ENCODE measurements at regions not wholly inside any gene's neighbourhood (a gene's known extent, or its start where the extent isn't known, plus 50 kb on each side); places are given as distances from the start of the nearest gene placed in this dataset.

DNA sequence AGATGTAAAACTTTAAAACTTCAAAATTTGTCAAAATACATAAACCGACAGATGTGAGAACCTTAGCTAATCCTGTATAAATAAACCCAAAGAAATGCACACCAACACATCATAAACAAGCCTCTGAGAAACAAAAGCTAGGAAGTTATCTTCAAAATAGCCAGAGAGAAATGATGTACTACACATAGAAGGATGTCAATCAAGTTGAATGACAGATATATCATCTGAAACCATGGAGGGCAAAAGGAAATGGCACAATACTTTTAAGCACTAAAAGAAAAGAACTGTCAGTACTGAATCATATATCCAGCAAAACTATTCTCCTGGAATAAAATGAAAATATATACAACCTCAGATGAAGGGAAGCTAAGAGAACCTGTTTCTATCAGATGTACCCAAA is 595.1 kb upstream of the PTGER4 start:
- no peak overlapping the region for H3K4me3 ChIP-seq (ENCODE audit: low read depth, low read length)
- H3K27ac ChIP-seq: no peak overlapping the region
- H3K79me2 ChIP-seq: no peaks in the 10 kb centered on the region
- H3K36me3 ChIP-seq (ENCODE audit: control insufficient read depth, insufficient read depth, low read length): no peaks in the 10 kb centered on the region
- no peaks in the 10 kb centered on the region for H3K9me3 ChIP-seq (ENCODE audit: control insufficient read depth, low read length)
- H3K27me3 ChIP-seq (ENCODE audit: control insufficient read depth, insufficient read depth, low read length): no peaks in the 10 kb centered on the region
- H3K4me2 ChIP-seq (ENCODE audit: low read length): no peak overlapping the region
- no peak overlapping the region for H2AFZ ChIP-seq
- no peak for TF ChIP-seq CTCF (IDR thresholded peaks at IDR 0.05)
- H3K9ac ChIP-seq: no peak overlapping the region
- H3K4me1 ChIP-seq: no peaks in the 10 kb centered on the region

GRCh38 chr5:40082313-40082712 is 597.4 kb upstream of the PTGER4 start:
- H3K4me2 ChIP-seq (ENCODE audit: low read length): no peak overlapping the region
- H3K9me3 ChIP-seq (ENCODE audit: control insufficient read depth, low read length): no peaks in the 10 kb centered on the region
- no peak overlapping the region for H3K9ac ChIP-seq
- H3K4me3 ChIP-seq (ENCODE audit: low read depth, low read length): no peak overlapping the region
- no peaks in the 10 kb centered on the region for H3K4me1 ChIP-seq
- H3K27ac ChIP-seq: no peak overlapping the region
- no peaks in the 10 kb centered on the region for H3K27me3 ChIP-seq (ENCODE audit: control insufficient read depth, insufficient read depth, low read length)
- H3K36me3 ChIP-seq (ENCODE audit: control insufficient read depth, insufficient read depth, low read length): no peaks in the 10 kb centered on the region
- TF ChIP-seq CTCF (IDR thresholded peaks at IDR 0.05): no peak
- H2AFZ ChIP-seq: no peak overlapping the region
- H3K79me2 ChIP-seq: no peaks in the 10 kb centered on the region

DNA sequence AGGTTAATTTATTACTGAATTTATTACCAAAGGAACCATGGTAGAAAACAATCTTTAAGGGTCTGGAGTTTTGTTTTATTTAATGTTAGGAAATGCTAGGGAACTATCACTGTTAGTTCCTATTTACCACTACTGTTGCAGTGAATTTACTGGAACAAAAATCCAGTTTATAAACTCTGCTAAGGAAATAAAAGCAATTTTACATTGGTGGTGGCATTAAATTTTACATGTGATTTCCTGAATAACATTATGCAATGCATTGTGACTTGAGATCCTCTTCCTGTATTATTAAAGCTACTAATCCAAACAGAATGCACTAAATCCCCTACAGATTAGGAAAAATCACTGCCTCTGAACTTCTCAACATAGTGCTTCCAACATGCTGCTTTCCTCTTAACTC is 599.5 kb upstream of the PTGER4 start:
- no peaks in the 10 kb centered on the region for H3K4me1 ChIP-seq
- no peak for TF ChIP-seq CTCF (IDR thresholded peaks at IDR 0.05)
- no peaks in the 10 kb centered on the region for H3K79me2 ChIP-seq
- H3K9me3 ChIP-seq (ENCODE audit: control insufficient read depth, low read length): no peaks in the 10 kb centered on the region
- no peak overlapping the region for H3K27ac ChIP-seq
- no peak overlapping the region for H2AFZ ChIP-seq
- H3K4me3 ChIP-seq (ENCODE audit: low read depth, low read length): no peak overlapping the region
- no peak overlapping the region for H3K9ac ChIP-seq
- H3K27me3 ChIP-seq (ENCODE audit: control insufficient read depth, insufficient read depth, low read length): no peaks in the 10 kb centered on the region
- no peak overlapping the region for H3K4me2 ChIP-seq (ENCODE audit: low read length)
- H3K36me3 ChIP-seq (ENCODE audit: control insufficient read depth, insufficient read depth, low read length): no peaks in the 10 kb centered on the region

DNA sequence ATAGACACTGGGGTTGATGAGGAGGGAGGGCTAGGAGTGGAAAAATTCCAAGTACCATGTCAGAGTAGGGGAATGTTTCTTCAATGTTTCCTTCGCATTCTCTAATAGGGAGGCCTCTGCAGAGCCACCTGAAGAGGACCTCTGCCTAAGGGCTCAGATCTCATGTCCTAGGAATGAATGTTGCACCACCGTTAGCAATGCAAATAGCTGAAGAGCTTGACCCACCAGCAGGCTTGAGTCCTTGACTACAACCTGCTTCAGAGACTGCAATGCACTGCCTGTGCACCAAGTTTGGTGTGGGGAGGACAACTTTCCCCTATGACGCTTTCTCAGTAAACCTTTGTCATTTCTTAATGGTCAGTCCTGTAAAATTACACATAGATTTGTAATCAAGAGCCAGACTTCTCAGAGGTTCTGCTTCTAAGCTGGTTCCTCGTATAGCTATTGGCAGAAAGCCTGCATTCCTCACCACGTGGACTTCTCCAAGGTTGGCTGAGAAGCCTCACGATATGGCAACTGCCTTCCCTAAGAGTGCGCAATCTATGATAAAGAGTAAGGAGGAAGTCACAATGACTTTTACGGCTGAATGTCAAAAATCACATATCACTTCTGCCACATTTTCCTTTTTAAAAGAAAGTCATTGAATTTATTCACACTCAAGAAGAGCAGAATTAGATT is 600.7 kb upstream of the PTGER4 start:
- no peak overlapping the region for H3K27ac ChIP-seq
- H3K79me2 ChIP-seq: no peaks in the 10 kb centered on the region
- no peaks in the 10 kb centered on the region for H3K4me1 ChIP-seq
- no peak overlapping the region for H3K4me2 ChIP-seq (ENCODE audit: low read length)
- no peak overlapping the region for H3K4me3 ChIP-seq (ENCODE audit: low read depth, low read length)
- no peak overlapping the region for H3K9ac ChIP-seq
- no peaks in the 10 kb centered on the region for H3K9me3 ChIP-seq (ENCODE audit: control insufficient read depth, low read length)
- H3K27me3 ChIP-seq (ENCODE audit: control insufficient read depth, insufficient read depth, low read length): no peaks in the 10 kb centered on the region
- H2AFZ ChIP-seq: no peak overlapping the region
- H3K36me3 ChIP-seq (ENCODE audit: control insufficient read depth, insufficient read depth, low read length): no peaks in the 10 kb centered on the region
- no peak for TF ChIP-seq CTCF (IDR thresholded peaks at IDR 0.05)

DNA sequence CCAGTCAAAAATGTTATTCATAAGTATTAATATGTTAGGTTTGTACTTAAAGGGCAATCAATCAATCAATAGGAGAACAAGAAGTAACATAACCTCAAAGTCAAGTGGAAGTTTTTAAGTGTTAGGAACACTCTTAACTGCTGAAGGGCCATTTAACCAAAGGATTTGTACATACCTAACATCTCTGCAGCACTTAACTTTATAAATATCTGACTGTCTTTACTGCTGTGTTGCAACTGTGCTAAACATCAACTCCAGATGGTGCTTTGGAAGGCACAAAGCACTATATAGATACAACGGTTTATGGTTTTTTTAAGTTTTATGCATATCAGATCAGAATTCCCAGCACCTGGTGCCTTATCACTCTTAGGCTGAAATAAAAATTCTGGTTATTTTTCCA is 604.9 kb upstream of the PTGER4 start:
- H3K36me3 ChIP-seq (ENCODE audit: control insufficient read depth, insufficient read depth, low read length): no peaks in the 10 kb centered on the region
- no peaks in the 10 kb centered on the region for H3K9me3 ChIP-seq (ENCODE audit: control insufficient read depth, low read length)
- H3K79me2 ChIP-seq: no peaks in the 10 kb centered on the region
- no peak overlapping the region for H3K4me3 ChIP-seq (ENCODE audit: low read depth, low read length)
- H3K9ac ChIP-seq: no peak overlapping the region
- no peak for TF ChIP-seq CTCF (IDR thresholded peaks at IDR 0.05)
- H3K4me1 ChIP-seq: no peaks in the 10 kb centered on the region
- no peak overlapping the region for H3K4me2 ChIP-seq (ENCODE audit: low read length)
- H3K27ac ChIP-seq: no peak overlapping the region
- H3K27me3 ChIP-seq (ENCODE audit: control insufficient read depth, insufficient read depth, low read length): no peaks in the 10 kb centered on the region
- no peak overlapping the region for H2AFZ ChIP-seq
